HCT116 (cell line): ENCODE measurements at regions not wholly inside any gene's neighbourhood (a gene's known extent, or its start where the extent isn't known, plus 50 kb on each side); places are given as distances from the start of the nearest gene placed in this dataset.

Experiments
- CTCF ChIP-seq, 3 experiments: fragments of 200-600 bp in 1 of 3; sonication (generic) in 1 of 3; IDR thresholded peaks in 2 of 3; conservative IDR thresholded peaks in 1 of 3; 2 replicates each; pipeline ENCODE4 v1.5.1; 2012 to 2017; ENCODE audit warnings: low read depth in 2 of 3, low read length in 2 of 3, antibody characterized with exemption in 1 of 3, borderline replicate concordance in 1 of 3, control low read depth in 1 of 3, mild to moderate bottlenecking in 1 of 3, mixed read lengths in 1 of 3, mixed run types in 1 of 3, moderate library complexity in 1 of 3; ENCODE audit not compliant: insufficient read depth in 1 of 3
- EZH2 ChIP-seq: fragments of 200-600 bp; sonication (generic); IDR thresholded peaks from 2 replicates; pipeline ENCODE4 v1.6.1; 2017; ENCODE audit warnings: antibody characterized with exemption, mixed run types
- EZH2phosphoT487 ChIP-seq: fragments of 200-600 bp; IDR thresholded peaks from 2 replicates; pipeline ENCODE4 v1.6.1; 2018; ENCODE audit warnings: antibody characterized with exemption, borderline replicate concordance
- RAD21 ChIP-seq: IDR thresholded peaks from 2 replicates; pipeline ENCODE4 v1.6.1; 2012; ENCODE audit warnings: low read depth, mild to moderate bottlenecking
- REST ChIP-seq: IDR thresholded peaks from 2 replicates; pipeline ENCODE4 v1.6.1; 2012; ENCODE audit warnings: low read depth
- ZNF274 ChIP-seq: fragments of 200-500 bp; sonication (Bioruptor generic); IDR thresholded peaks from 2 replicates; pipeline ENCODE4 v1.6.1; 2014; ENCODE audit warnings: mild to moderate bottlenecking, low read depth, low read length, inconsistent platforms

GRCh38 chr4:120554086-120554485 is 368.4 kb downstream of the PRDM5 start:
- TF ChIP-seq CTCF (IDR thresholded peaks at IDR 0.05 in 2 of 3, conservative IDR thresholded peaks at IDR 0.05 in 1 of 3; ENCODE audit: borderline replicate concordance in 1 of 3, insufficient read depth in 1 of 3, low read depth in 2 of 3, low read length in 2 of 3) (0 out of 6 replicates have a peak, but pooled peaks of 1 of the 3 experiments have one; percentile 3), RAD21 (peak; percentile 21; the same call in 1 of the 2 replicates), REST (no peak), ZNF274 (no peak), EZH2 (no peak), EZH2phosphoT487 (no peak)
